Thyroid gland (tissue), 4 donors: ENCODE measurements at regions not wholly inside any gene's neighbourhood (a gene's known extent, or its start where the extent isn't known, plus 50 kb on each side); places are given as distances from the start of the nearest gene placed in this dataset.

Experiments used
- POLR2A ChIP-seq, 2 donors: fragments of 450-650 bp; IDR thresholded peaks; one replicate each; pipeline ENCODE4 v1.6.1; 2017; ENCODE audit warnings: antibody characterized with exemption in 2 of 2, mild to moderate bottlenecking in 2 of 2, moderate library complexity in 1 of 2
- TF ChIP-seq, protein P1 (sequence below), 6 experiments: fragments of 200-600 bp in 3 of 6; fragments of 450-650 bp in 3 of 6; sonication (generic) in 3 of 6; IDR thresholded peaks; one replicate each; pipeline ENCODE4 v1.5.1; 2016 to 2019; ENCODE audit warnings: antibody characterized with exemption in 6 of 6, mild to moderate bottlenecking in 2 of 6, inconsistent platforms in 1 of 6, moderate library complexity in 1 of 6

DNA sequence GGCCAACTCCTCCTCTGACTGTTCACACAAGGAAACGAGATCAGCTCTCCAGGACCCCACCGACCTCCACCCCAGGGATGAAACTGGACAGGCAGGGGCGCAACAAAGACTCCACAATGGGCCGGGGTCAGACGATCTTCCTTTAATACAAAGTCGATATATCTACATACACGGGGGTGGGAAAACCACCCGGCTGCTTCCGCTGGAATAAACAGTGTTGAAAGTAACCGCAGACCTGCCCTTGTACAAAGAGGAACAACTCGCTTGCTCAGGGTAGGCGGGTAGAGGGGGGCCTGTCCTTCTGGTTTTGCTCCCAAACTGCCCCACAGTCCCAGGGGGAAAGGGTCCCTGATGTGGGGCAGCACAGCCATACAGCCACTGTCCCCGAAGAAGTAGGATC, 135.2 kb downstream of the PTPRS start:
- TF ChIP-seq, protein P1, sequence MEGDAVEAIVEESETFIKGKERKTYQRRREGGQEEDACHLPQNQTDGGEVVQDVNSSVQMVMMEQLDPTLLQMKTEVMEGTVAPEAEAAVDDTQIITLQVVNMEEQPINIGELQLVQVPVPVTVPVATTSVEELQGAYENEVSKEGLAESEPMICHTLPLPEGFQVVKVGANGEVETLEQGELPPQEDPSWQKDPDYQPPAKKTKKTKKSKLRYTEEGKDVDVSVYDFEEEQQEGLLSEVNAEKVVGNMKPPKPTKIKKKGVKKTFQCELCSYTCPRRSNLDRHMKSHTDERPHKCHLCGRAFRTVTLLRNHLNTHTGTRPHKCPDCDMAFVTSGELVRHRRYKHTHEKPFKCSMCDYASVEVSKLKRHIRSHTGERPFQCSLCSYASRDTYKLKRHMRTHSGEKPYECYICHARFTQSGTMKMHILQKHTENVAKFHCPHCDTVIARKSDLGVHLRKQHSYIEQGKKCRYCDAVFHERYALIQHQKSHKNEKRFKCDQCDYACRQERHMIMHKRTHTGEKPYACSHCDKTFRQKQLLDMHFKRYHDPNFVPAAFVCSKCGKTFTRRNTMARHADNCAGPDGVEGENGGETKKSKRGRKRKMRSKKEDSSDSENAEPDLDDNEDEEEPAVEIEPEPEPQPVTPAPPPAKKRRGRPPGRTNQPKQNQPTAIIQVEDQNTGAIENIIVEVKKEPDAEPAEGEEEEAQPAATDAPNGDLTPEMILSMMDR (IDR thresholded peaks at IDR 0.05): no peak
- no peak for TF ChIP-seq POLR2A (IDR thresholded peaks at IDR 0.05)
